ENCODE measurements at regions not wholly inside any gene's neighbourhood (a gene's known extent, or its start where the extent isn't known, plus 50 kb on each side); places are given as distances from the start of the nearest gene placed in this dataset.

DNA sequence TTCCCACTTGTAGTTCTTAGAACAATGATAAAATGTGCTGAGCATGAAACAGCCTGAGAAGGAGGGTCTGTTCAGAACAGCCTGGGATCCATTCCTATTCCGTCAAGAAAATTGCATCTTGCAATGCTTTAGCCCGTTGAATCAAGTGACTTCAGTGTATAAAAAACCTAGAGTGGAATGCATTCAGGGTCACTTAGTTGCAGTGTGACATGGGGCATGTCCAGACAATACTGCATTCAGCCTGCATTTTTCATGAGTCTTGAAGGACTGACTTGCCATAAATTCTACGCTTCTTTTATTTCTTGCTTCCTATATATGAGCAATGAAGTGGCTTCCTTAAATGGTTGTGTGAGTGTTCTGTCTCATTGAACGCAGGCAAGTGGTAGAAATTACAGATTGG, 758.3 kb upstream of the COBL start:
- no peak for DNase-seq (ENCODE audit: low read depth, low spot score)
- in situ Hi-C loops (cut with HindIII; ENCODE audit: low sequenced_read_pairs) = no loop called here
- TF ChIP-seq, protein P1, sequence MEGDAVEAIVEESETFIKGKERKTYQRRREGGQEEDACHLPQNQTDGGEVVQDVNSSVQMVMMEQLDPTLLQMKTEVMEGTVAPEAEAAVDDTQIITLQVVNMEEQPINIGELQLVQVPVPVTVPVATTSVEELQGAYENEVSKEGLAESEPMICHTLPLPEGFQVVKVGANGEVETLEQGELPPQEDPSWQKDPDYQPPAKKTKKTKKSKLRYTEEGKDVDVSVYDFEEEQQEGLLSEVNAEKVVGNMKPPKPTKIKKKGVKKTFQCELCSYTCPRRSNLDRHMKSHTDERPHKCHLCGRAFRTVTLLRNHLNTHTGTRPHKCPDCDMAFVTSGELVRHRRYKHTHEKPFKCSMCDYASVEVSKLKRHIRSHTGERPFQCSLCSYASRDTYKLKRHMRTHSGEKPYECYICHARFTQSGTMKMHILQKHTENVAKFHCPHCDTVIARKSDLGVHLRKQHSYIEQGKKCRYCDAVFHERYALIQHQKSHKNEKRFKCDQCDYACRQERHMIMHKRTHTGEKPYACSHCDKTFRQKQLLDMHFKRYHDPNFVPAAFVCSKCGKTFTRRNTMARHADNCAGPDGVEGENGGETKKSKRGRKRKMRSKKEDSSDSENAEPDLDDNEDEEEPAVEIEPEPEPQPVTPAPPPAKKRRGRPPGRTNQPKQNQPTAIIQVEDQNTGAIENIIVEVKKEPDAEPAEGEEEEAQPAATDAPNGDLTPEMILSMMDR (IDR thresholded peaks at IDR 0.05; ENCODE audit: low read depth, low read length) = no peak
- H3K4me3 ChIP-seq (ENCODE audit: low read depth, low read length) = no peak overlapping the region

DNA sequence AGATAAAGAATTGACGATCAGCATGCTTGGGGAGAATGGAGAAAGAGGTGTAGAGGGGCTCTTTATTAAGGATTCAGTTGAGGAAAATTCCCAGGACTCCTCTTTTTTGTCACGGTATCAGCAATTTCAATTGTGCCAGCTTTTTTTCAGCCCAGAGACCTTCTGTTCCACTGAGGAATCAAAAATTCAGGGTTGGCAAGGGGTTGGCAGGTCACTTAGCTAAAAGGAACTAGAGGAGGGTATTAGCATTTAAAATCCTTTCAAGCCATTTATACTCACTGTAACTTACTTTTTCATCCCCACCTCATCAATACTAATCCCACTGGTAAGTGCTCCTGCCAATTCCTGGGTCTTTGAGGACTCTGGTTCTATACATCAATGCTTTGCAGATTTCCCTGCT, 757.5 kb upstream of the COBL start:
- no peak for DNase-seq (ENCODE audit: low read depth, low spot score)
- in situ Hi-C loops (cut with HindIII; ENCODE audit: low sequenced_read_pairs) = no loop called here
- no peak overlapping the region for H3K4me3 ChIP-seq (ENCODE audit: low read depth, low read length)
- TF ChIP-seq, protein P1 (IDR thresholded peaks at IDR 0.05; ENCODE audit: low read depth, low read length) = no peak

DNA sequence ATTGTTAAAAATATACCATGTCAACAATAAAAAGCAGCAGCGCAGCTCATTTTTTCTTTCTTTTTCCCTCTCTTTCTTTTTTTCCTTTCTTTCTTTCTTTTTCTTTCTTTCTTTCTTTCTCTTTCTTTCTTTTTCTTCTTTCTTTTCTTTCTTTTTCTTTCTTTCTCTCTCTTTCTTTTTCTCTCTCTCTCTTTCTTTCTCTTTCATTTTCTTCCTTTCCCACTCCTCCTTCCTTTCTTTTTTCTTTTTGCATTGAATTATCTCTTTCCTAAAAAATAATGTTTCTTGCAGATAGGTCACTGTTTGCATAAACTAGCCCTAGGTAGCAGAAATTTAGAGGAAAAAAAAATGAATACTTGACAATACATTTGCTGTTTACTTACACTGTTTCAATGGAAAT, 755.1 kb upstream of the COBL start:
- in situ Hi-C loops (cut with HindIII; ENCODE audit: low sequenced_read_pairs) = no loop called here
- DNase-seq (ENCODE audit: low read depth, low spot score) = no peak
- TF ChIP-seq, protein P1 (IDR thresholded peaks at IDR 0.05; ENCODE audit: low read depth, low read length) = no peak
- H3K4me3 ChIP-seq (ENCODE audit: low read depth, low read length) = no peak overlapping the region

DNA sequence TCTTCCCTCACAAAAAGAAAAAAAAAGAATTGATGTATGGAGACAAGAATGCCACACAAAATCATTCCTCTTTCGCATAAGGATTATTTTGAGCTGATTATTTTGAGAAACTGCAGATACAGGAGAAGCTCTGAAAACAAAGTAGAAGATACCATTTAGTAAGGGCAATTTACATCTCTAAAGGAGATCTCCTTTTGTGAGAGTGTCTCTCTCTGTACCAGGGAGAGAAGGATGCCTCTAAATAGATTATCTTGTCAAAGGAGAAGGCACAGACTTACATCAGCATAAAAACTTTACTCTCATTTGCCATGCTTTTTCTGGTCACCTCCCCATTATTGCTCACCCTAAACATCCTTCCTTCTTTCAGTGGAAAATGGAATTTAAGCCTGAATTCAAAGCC, 747.9 kb upstream of the COBL start:
- no peak for DNase-seq (ENCODE audit: low read depth, low spot score)
- in situ Hi-C loops (cut with HindIII; ENCODE audit: low sequenced_read_pairs) = no loop called here
- H3K4me3 ChIP-seq (ENCODE audit: low read depth, low read length) = no peak overlapping the region
- TF ChIP-seq, protein P1 (IDR thresholded peaks at IDR 0.05; ENCODE audit: low read depth, low read length) = no peak

DNA sequence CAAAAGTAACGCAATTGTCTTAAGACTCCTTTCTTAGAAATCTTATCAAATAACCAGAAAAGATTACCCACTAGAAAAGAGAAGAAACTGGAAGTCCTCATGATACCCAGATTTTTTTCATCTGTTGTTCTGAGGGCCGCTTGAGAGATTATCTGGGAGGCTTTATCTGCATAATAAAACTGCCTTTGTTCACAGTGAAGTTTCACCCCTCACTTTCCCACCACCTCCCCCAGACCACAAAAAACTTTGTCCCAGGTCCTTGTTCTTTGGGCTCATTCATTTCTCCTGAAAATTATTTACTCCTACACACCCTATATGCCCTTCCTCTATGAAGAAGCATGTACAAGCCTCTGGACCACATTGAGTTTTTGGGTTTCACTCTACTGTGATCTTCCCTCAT, 745.1 kb upstream of the COBL start:
- TF ChIP-seq, protein P1 (IDR thresholded peaks at IDR 0.05; ENCODE audit: low read depth, low read length) = no peak
- DNase-seq (ENCODE audit: low read depth, low spot score) = no peak
- in situ Hi-C loops (cut with HindIII; ENCODE audit: low sequenced_read_pairs) = no loop called here
- no peak overlapping the region for H3K4me3 ChIP-seq (ENCODE audit: low read depth, low read length)

DNA sequence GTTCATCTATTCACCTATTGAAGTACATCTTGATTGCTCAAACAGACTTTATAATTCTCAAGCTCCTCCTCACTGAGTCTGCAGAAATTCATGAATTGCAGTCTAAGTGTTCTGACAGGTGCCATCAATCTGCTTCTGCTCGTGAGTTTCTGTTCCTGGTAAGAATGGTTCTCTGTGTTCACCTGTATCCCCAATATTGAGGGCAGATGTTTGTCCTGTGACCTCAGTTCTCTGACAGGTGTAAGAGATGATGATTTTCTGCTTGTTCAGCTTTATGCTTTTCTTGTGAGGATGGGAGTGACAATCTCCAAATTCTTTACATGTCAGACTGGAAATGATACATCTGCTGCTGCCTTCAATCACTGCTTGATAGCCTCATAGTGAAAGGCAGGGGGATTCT, 736.9 kb upstream of the COBL start:
- no peak overlapping the region for H3K4me3 ChIP-seq (ENCODE audit: low read depth, low read length)
- in situ Hi-C loops (cut with HindIII; ENCODE audit: low sequenced_read_pairs) = no loop called here
- DNase-seq (ENCODE audit: low read depth, low spot score) = no peak

More for the DNA sequence above, 736.9 kb upstream of the COBL start:
- TF ChIP-seq, protein P1 (IDR thresholded peaks at IDR 0.05; ENCODE audit: low read depth, low read length) = no peak
